Stimulated activated CD4-positive, alpha-beta T cell treated with anti-CD3 and anti-CD28 coated beads, Interleukin-2, amount 100 ng/mL, for 24 hours (primary cell): ENCODE measurements at regions not wholly inside any gene's neighbourhood (a gene's known extent, or its start where the extent isn't known, plus 50 kb on each side); places are given as distances from the start of the nearest gene placed in this dataset.
A peak's percentile ranks its signal among the peaks of the same experiment; 100 is the strongest.
"Not testable (repeated sequence)": the region's sequence is repeated elsewhere in the genome, so short reads cannot be mapped to it uniquely, and the experiment has no call there.

Experiments used
- DNase-seq, 2 donors: peaks; one replicate each; pipeline ENCODE4 v3.0.0-alpha.2; 2020

DNA sequence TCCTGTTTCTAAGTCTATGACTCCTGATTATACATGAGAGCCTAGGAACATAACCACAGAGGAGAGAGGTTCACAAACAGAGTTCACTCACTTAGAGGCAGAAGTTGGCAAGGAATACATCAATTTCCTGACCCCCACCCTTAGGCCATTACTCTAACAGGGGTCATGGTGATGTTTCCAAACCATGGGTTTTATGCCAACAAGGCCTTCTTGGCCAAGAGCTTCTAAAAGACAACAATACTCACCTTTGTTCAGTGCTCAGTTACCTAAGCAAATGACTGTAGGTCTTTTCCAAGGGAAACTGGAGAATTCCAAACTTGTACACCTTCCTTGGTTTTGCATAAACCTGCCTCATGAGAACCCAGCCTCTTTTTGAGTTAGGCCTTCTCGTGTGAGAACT is 52.6 kb downstream of the ERICH4 start:
- no peak for DNase-seq

DNA sequence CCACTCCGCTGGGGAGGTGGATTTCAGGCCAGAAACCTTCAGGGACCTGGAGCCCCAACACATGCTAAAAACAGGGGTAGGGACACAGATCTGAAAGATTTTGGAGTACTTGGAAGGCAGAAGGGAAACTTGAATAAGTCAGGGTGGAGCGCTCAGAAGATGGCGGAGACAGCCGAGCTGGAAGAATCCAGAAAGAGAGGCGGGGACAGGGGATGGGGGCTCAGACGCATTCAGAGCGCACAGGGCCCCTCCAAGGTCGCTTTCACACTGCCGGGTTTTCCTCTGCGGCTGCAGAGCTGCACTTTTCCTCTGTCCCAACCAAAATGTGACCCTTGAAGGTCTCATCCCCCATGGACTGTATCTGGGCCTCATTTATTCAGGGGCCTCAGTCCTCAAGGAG is 56.9 kb downstream of the ERICH4 start:
- DNase-seq, result no peak

DNA sequence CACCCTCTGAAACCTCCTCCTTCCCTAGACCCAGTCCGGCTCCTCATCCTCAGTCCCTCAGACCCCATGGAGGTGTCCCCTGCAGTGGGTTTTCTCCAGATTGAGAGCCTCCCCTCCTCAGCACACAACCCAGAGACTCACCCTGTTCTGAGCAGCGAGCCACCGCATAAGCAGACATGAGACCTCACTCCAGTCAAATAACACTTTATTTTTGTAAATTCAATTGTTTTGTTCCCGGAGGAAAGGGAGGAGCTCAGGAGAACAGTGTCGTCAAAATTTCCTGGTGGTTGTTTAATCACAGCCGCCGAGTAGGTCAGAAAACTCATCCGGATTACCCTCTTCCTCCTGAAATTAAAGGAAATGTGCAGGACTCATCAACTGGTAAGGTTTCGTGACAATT is 57.5 kb downstream of the ERICH4 start:
- no peak for DNase-seq

DNA sequence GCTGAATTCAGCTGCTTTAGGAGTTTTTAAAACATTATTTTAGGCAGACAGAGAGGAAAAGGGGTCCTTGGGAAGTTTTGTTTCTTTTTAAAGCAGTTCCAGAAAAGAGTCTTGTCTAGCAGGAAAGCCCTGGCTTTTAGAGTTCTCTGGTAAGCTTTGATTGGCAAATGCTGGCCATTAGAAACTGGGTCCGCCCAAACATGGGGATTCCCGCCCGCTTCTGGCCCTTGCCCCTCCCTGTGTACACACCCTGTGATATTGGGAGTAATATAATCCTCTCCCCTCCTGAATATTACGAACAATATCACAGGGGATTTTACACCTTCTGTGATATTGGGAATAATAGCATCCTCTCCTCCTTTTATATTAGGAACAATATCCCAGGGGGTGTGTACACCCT is 58.9 kb downstream of the ERICH4 start:
- no peak for DNase-seq

DNA sequence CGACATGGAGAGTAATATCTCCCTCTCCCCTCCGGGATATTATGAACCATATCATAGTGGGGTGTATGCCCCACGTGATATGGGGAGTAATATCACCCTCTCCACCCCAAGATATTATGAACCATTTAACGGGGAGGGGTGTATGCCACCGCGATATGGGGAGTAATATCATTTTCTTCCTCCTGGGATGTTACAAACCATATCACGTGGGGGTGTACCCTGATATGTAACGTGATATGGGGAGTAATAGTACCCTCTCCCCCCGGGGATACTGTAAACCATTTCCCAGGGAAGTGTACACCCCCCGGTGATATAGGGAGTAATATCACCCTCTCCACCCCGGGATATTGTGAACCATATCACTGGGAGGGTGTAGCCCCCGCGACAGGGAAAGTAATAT is 62.1 kb downstream of the ERICH4 start:
- no peak for DNase-seq

DNA sequence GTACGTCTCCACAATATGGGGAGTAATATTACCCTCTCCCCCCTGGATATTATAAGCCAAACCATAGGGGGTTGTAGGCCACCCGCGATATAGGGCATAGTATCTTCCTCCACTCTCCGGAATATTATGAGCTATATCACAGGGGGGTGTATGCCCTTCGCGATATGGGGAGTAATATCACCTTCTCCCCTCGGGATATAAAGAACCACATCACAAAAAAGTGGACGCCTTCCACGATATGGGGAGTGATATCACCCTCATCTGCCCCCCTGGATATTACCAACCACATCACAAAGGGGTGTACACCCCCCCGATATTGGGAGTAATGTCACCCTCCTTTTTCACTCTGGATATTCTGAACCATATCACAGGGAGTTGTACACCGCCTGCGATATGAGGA is 65.5 kb upstream of the CEACAM21 start:
- DNase-seq, result no peak

DNA sequence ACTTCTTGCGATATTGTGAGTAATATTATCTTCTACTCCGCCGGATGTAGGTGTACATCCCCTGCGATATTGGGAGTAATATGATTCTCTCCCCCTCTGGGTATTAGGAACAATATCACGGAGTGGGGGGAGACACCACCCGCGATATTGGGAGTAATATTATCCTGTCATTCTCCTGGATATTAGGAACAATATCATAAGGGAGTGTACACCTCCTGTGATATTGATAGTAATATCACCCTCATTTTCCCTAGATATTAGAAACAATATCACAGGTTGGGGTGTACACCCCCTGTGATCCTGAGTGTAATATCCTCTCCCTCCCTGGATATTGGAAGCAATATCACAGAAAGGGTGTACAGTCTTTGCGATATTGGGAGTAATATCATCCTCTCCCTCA is 64.3 kb upstream of the CEACAM21 start:
- no peak for DNase-seq

DNA sequence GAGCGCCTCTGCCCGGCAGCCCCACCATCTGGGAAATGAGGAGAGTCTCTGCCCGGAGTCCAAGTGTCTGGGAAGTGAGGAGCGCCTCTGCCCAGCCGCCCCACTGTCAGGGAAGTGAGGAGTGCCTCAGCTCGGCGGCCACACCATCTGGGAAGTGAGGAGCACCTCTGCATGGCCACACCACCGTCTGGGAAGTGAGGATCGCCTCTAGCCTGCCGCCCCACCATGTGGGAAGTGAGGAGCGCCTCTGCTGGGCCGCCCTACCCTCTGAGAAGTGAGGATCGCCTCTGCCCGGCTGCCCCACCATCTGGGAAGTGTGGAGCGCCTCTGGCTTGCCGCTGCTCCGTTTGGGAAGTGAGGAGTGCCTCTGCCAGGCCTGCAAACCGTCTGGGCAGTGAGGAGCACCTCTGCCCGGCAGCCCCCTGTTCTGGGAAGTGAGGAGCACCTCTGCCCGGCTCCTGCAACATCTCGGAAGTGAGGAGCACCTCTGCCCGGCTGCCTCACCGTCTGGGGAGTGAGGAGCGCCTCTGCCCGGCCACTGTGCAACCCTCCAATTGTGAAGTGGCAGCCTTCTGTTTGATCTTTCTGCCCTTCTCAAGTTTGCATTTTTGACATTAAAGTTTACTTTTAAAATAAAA is 60.8 kb upstream of the CEACAM21 start:
- DNase-seq, result no peak

DNA sequence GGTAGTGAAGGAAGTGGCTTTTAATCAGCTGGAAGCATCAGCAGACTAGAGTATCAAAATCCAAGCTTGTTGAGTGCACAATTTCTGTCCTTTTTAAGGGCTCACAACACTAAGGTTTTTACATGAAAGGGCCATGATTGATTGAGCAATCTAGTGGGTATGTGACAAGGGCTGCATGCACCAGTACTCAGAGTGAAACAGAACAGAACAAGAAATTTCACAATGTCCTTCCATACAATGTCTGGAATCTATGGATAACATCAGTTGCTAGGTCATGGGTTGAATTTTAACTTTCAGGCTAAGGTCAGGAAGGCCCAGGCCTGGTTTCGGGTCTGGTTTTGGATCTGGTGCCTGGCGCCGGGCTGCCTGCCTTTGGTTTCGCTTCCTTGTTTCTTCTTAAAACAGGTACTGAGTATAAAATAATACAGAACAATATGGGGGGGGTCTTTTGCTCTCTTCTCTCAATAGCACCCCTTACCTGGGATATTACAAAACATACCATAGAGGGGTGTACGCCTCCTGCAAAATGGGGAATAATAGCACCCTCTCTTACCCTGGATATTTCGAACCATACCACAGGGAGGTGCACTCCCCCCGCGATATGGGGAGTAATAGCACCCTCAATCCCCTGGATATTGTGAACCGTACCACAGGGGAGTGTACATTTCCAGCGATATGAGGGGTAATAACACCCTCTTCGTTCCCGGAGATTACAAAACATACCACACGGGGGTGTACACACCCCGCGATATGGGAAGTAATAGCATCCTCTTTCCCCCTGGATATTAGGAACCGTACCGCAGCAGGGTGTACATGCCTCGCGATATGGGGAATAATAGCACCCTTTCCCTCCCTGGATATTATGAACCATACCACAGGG is 59.4 kb upstream of the CEACAM21 start:
- DNase-seq, result peak in 1 of 2 donors; percentile 27

DNA sequence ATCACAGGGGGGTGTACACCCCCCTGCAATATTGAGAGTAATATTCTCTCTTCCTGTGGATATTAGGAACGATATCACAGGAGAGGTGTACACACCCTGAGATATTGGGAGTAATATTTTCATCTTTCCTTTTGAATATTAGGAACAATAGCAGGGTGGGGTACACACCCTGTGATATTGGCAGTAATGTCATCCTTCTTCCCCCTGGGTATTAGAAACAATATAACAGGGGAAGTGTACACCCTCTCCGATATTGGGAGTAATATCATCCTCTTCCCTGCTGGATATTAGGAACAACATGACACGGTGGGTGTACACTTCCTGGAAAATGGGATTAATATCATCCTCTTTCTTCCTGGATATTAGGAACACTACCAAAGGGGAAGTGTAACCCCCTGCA is 57.8 kb upstream of the CEACAM21 start:
- DNase-seq, result no peak

DNA sequence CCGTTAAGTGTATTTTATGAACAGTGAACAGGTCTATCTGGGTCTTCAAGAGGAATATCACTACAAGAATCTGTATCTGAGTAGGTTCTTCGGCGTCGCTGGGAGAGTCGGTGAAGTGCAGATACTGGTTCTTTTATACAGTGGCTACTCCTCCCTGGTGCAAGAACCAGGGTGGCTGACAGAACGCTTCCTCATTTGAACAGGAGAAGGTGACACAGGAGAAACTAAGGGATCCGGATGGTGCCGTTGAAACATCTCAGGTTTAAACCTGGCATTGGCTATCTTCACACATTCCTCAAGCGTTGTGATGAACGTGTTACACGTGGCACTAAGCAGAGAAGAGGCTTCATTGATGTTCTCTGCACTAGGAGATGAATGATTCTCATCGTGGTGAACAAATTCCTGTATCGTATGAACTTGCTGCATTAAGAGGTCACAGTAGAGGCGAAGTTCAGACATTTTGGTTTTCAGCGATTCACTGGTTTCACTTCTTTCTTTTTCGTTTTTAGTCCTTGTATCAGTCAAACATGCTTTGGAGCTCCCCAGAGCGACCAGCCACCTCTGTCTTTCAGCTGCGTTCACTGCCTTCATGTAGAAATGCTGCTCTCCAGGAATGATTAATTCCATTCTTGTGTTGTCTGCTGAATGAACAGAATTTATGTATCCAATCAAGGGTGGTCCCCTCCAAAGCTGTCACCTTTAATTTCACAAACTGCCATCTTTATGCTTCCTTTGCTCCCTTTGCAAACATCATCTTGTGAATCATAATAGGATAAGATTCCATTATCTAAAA is 54.6 kb upstream of the CEACAM21 start:
- not testable (repeated sequence) for DNase-seq

DNA sequence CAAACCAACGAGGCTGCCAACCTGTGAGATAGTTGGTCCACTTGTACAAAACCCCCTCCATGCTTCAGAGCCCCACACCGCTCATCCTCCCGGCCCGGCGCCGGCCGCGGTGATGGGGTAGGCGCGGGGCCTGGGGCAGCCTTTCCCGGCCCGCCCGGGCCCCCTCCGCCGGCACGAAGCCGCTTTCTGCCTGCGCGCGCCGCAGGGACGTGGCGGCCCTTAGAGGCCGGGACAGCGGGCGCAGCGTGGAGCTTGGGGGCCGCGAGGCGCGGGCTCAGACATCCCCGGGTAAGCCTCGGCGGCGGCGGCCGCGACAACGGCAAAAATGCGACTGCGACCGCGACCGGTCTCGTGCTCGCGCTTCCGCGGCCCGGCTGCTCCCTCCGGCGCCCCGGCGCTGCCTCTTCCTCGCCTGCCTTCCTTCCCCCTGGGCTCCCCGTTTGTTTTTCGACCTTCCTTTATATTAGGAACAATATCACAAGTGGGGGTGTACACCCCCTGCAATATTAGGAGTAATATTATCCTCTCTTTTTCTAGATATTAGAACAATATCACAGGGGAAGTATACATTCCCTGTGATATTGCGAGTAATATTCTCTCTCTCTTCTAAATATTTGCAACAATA is 53.9 kb upstream of the CEACAM21 start:
- DNase-seq, result peak; percentile 37 to 47

DNA sequence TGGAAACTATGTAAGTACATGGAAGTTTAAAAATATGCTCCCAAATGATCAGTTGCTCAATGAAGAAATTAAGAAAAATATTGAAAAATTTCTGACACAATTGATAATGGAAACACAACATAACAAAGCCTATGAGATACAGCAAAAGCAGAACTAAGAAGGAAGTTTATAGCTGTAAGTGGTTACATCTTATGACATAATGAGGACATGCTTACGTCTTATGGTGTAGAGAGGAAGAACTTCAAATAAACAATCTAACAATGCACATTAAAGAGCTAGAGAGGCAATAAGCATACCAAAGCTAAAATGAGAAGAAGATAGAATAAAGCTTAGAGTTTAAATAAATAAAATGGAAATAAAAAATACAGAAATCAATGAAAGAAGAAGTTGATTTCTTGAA is 50.0 kb upstream of the CEACAM21 start:
- no peak for DNase-seq
